HG03095 (cell line): ENCODE measurements at regions not wholly inside any gene's neighbourhood (a gene's known extent, or its start where the extent isn't known, plus 50 kb on each side); places are given as distances from the start of the nearest gene placed in this dataset.

Experiments used
- ATAC-seq: cut with Tn5 transposase; IDR thresholded peaks from one replicate; pipeline ENCODE4 v1.9.1; 2021; ENCODE audit warnings: moderate library complexity; ENCODE audit not compliant: unreplicated experiment

DNA sequence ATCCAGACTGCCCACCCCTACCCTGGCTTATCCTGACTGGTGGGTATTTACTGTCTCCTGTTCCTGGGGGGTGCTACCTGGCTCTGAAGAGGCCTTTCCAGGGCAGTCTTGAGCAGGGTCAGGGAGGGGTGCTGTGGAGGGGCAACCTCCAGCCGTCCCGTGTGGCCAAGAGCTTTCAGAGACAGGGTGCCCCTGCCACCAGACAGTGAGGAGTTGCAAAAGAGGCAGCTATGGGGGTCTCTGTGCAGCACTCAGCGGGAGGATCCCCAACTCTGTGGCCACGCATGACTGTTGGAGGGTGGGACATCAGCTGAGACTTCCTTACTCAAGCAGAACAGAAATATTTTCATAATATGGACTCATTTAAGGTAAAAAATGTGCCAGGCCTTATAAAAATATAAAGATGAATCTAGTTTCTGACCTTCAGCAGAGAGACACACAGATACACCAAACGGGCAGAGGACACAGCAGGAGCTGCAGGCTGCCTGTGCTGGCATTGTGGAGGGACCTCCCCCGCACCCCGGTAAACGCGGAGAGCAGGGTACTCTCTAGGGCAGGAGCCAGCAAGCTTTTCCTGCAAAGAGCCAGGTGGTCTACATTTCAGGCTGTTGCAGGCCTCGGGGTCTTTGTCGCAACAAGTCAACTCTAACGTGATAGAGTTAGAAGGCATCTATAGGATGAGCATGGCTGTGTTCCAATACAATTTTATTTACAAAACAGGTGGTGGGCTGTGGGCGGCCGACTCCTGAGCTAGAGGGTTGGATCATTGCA lies 252.6 kb downstream of the RHOU start:
- ATAC-seq: no peak

- ATAC-seq: no peak
Measured at GRCh38 chr1:228988664-228989063, 253.4 kb downstream of the RHOU start.

DNA sequence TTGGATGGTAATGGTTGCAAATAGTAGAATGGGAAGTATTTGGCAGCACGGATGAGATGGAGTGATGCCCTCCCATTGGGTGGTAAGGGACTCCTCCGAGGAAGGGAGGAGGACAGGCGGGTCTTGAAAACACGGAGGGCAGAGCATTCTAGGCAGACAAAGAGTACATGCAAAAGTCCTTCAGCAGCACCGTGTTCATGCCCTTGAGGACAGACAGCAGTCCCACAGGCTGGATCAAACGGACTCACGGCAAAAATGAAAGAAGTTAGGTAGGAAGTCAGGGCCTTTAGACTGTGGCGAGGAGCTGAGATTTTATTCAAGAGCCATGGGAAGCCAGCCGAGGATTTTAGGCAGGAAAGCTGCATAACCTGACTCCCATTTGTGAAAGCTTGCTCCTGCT lies 253.9 kb downstream of the RHOU start:
- no peak for ATAC-seq

DNA sequence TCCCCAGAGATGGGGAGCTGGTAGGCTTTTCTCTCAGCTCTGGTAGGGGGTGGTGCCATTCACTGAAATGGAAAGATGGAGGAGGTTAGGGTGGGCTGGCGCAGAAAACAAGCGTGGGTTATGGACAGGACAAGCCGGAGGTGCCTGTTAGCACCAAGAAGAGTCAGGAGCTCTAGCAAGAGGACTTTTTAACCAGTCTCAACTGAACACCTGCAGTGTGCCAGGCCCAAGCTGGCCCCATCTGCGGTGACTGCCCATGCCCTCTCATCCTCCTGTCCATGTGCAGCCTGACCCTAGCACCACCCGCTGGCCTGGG lies 254.4 kb downstream of the RHOU start:
- no peak for ATAC-seq

DNA sequence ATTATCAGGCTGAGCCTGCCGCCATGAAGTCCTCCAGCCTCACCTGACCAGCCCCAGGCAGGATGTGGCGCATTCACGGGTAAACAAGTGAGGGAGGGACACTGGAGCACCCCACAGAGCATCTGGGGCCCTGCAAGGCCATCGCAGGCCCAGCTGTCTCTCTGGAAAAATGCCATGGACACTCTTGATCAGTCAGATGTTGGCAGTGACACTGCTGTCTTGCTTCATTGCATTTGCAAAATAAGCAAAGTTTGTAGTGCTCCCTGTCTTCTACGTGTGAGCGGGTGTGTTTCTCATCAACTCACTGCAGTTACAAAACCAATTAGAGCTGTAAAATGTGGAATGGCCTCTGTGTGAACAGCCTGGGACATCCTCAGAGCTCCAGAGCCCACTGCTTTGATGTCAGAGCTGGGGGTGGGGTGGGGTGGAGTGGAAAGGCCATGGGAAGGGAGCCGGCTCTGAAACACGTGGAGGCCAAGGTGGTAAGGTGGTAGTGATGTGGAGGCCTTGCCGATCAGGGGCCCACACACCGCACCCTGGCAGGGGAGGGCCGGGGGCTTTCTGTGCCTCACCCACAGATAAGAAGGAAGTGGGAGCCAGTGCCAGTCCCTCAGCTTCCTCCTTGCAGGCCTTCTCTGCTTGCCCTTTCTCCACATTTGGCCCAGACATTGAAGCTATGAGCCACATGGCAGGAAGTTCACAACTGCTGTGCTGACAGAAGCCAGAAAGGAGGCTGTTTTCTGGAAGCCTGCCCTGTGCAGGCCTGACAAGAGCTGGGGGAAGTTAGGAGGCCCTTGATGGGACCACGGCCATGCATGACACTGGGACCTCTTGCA lies 254.9 kb downstream of the RHOU start:
- ATAC-seq: no peak

DNA sequence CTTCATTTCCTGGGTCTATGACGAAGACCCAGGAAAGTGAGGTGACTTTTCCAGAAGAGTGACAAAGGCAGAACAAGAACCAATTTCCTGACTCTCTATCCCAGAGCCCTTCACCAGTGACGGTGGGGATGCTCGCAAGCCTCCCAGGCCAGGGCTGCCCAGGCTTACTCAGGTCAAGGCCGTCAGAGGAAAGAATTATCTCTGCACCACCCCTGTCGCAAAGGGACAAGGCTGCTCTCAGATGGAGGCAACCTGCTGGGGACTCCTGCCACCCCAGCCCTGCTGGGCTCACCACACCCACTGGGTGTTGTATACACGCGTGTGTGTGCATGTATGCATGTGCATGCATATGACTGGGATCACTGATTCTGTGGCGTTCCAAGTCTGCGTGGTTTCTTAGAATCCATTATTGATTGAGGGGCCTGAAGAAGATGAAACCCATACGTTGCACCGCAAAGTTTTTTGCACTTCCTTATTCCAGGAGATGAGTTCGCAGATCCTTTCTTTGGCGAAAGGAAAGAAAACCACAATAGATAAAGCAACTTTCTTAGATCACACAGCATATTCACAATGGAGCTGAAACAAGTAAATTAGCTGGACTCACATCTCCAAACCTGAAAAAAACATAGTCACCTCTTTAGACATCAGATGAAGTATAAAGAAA lies 255.8 kb downstream of the RHOU start:
- no peak for ATAC-seq

DNA sequence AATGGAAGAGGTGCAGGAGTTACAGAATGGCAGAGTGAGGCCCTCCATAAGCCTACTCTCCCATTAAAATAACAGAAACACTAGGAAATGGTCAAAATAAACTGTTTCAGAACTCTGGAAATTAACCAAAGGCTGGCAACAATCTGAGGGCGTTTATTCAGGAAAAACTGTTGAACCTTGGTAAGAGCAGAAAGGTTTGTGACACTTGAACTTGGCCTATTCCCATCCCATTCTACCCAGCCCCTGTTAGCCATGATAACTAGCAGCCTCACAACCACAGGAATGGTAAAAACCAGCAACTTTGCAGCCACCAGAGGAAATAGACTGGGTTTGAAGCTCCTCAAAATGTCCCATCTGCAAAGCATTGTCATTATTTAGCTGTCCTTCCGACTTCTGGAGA lies 256.8 kb downstream of the RHOU start:
- no peak for ATAC-seq

DNA sequence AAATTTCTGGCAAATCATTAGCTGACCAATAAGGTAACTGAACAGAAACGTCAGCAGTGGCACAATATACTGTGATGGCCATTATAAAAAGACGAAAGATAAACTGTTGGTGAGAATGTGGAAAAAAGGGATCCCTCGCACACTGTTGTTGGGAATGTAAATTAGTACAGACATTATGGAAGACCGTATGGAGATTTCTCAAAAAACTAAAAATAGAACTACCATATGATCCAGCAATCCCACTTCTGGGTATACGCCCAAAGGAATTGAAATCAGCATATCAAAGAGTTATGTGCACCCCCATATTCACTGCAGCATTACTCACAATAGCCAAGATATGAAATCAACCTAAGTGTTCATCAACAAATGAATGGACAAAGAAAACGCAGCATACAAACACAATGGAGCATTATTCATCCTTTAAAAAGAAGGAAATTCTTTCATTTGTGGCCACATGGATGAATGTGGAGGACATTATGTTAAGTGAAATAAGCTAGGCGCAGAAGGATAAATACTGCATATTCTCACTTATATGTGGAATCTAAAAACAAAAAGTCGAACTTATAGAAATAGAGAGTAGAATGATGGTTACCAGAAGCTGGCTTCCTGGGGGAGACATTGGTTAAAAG lies 257.7 kb downstream of the RHOU start:
- no peak for ATAC-seq

DNA sequence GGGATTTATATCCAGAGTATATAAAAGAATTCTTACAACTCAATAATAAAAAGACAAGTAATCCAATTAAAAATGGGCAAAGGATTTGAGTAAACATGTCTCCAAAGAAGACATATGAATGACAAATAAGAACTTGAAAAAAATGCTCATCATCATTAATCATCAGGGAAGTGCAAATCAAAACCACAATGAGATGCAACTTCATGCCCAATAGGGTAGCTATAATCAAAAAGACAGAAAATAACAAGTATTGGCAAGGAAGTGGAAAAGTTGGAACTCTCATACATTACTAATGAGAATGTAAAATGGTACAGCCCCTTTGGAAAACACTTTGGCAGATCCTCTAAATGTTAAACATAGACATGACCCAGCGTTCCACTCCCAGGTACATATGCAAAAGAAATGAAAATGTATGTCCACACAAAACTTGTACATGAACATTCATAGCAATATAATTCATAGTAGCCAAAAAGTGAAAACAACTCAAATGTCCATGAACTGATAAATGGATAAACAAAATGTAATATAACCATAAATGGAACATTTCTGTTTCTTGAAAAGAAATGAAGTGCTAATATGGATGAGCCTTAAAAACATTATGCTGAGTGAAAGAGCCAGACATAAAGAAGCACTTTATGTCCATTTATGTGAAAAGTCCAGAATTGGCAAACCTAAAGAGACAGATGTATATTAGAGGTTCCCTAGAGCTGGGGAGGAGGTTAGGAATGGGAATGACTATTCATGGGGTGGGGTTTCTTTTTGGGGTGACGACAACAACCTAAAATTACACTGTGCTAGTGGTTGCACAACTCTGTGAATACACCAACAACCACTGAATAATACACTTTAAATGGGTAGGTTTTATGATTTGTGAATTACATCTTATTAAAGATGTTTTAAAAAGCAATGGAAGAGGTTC lies 259.7 kb downstream of the RHOU start:
- no peak for ATAC-seq

GRCh38 chr1:228996281-228996680 lies 261.0 kb downstream of the RHOU start:
- no peak for ATAC-seq

GRCh38 chr1:228997721-228998144 lies 262.5 kb downstream of the RHOU start:
- ATAC-seq: no peak

DNA sequence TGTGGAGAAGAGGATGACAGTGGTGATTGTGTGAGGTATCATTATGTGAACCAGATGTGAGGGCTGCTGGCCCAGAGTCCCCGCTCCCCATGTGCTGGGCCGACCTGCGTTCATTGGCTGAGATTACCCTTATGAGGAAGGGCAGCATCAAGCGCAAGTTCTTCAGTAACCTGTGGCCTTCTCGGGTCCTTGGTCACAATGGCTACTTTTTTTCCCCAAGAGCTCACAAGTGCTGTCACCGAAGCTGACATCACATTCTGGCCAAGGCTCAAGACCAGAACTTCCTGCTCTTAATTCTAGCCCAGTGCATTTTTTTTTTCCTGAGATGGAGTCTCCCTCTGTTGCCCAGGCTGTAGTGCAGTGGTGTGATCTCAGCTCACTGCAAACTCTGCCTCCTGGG lies 262.9 kb downstream of the RHOU start:
- no peak for ATAC-seq

- ATAC-seq: no peak
Measured at GRCh38 chr1:228999446-229000170, 264.3 kb downstream of the RHOU start.

- ATAC-seq: no peak
Measured at GRCh38 chr1:229000187-229000586, 264.9 kb downstream of the RHOU start.

DNA sequence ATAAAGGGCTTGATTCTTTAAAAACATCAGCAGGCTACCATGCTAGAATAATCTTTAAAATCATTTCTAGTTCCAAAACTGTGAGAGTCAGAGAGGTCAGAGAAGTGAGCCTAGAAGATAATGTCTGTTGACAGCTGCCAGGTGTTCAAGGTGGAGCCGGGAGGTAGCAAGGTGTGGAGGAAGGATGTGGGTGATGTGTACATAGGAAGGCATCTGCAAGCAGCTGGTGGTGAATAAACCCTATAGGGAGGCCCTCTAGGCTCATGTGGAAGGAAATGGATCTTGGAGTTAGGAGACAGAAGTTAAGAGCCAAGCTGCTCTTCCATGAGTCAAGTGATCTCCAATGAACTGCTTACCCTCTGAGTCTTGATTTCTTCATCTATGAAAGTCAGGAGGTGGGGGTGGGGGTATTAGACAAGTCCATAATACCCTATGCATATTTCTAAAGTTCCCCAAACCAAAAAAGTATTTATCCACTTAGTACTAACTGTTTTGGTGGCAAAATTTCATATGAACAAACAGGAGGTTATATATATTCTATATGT lies 266.3 kb downstream of the RHOU start:
- ATAC-seq: no peak

DNA sequence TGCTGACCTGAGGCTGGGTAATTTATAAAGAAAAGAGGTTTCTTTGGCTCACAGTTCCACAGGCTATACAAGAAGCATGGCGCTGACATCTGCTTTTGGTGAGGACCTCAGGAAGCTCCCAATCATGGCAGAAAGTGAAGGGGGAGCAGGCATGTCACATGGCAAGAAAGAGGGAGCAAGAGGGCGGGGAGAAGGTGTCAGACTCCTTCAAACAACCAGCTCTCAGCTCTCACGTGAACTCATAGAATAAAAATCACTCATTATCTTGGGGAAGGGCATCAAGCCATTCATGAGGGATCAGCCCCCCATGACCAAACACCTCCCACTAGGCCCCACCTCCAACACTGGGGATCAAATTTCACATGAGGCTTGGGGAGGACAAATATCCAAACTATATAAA lies 266.8 kb downstream of the RHOU start:
- ATAC-seq: no peak

DNA sequence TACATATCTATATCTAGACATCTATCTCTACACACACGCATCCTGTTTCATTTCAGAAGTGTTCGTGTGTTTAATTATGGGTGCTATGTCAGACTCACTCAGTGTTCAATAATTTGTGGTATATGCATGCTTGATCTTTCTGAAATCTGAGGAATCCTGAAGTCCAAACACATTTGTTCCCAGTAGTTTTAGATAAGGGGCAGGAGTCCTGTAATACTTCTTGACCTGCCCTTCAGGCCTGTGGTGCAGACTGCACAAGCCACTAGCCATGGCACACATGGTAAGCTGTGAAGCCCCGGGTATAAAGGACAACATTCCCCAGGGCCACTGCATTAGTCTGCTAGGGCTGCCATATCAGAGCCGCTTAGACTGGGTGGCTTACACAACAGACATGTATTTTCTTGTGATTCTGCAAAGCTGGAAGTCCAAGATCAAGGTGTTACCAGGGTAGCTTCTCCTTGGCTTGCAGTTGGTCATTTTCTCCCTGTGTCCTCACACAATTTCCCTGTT lies 267.2 kb downstream of the RHOU start:
- no peak for ATAC-seq

- no peak for ATAC-seq
Measured at GRCh38 chr1:229003233-229004031, 267.5 kb upstream of the RAB4A start.
